Hypothalamus (tissue), 51 donors: ENCODE measurements at regions not wholly inside any gene's neighbourhood (a gene's known extent, or its start where the extent isn't known, plus 50 kb on each side); places are given as distances from the start of the nearest gene placed in this dataset.

ENCODE experiments used
- DNase-seq, 51 donors: peaks; one replicate each; lab custom pipeline; 2025; lab: John Stamatoyannopoulos, UW

DNA sequence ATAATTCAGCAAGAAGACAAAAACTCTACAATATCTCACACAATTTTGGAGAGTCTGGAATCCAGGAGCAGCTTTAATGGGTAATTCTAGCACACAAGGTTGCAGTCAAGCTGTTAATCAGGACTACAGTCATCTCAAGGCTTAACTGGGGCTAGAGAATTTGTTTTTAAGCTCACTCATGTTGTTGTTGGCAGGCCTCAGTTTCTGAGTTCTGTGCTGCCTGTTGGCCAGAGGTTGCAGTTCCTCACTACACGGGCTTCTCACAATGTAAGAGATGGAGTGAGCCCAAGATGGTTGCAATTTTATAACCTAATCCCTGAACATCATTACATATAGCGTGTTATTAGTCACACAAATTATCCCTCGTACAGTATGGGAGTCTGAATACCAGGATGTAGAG is 50.6 kb upstream of the TMEFF2 start:
- no peak for DNase-seq
